Neuronal stem cell (in vitro differentiated cells): ENCODE measurements at regions not wholly inside any gene's neighbourhood (a gene's known extent, or its start where the extent isn't known, plus 50 kb on each side); places are given as distances from the start of the nearest gene placed in this dataset.

Experiments
- DNase-seq: peaks from one replicate; pipeline ENCODE4 v3.0.0-alpha.2; 2013; ENCODE audit warnings: low spot score
- H2AFZ ChIP-seq: one replicate; pipeline ENCODE4 v1.6.1; 2013; ENCODE audit warnings: mild to moderate bottlenecking, low read length, inconsistent platforms
- H2AK5ac ChIP-seq: 2 replicates; pipeline ENCODE4 v1.6.1; 2013; ENCODE audit warnings: low read depth, mild to moderate bottlenecking, inconsistent platforms, low read length, moderate library complexity, mixed read lengths
- H2BK120ac ChIP-seq: 2 replicates; pipeline ENCODE4 v1.6.1; 2013; ENCODE audit warnings: low read depth, mild to moderate bottlenecking, inconsistent platforms, low read length, moderate library complexity, mixed read lengths
- H2BK12ac ChIP-seq: one replicate; pipeline ENCODE4 v1.6.1; 2013; ENCODE audit warnings: low read length, inconsistent platforms
- H2BK15ac ChIP-seq: 2 replicates; pipeline ENCODE4 v1.6.1; 2013; ENCODE audit warnings: mild to moderate bottlenecking, low read length, inconsistent platforms, mixed read lengths
- H2BK5ac ChIP-seq: one replicate; pipeline ENCODE4 v1.6.1; 2013; ENCODE audit warnings: inconsistent platforms, mild to moderate bottlenecking, low read length, moderate library complexity
- H3K14ac ChIP-seq: one replicate; pipeline ENCODE4 v1.6.1; 2013; ENCODE audit warnings: low read length, inconsistent platforms
- H3K18ac ChIP-seq: 2 replicates; pipeline ENCODE4 v1.6.1; 2013; ENCODE audit warnings: low read length, inconsistent platforms
- H3K23ac ChIP-seq: 2 replicates; pipeline ENCODE4 v1.6.1; 2013; ENCODE audit warnings: low read depth, mild to moderate bottlenecking, mixed read lengths, low read length, inconsistent platforms; ENCODE audit not compliant: poor library complexity
- H3K27ac ChIP-seq: replicated peaks from 3 replicates; pipeline ENCODE4 v1.5.1; 2013; ENCODE audit warnings: low read length, inconsistent platforms
- H3K27me3 ChIP-seq, 3 experiments: 2 replicates each; pipeline ENCODE4 v1.6.1; 2013; ENCODE audit warnings: low read length in 3 of 3, mild to moderate bottlenecking in 2 of 3, inconsistent platforms in 1 of 3, low read depth in 1 of 3, mixed read lengths in 1 of 3, moderate library complexity in 1 of 3; ENCODE audit not compliant: control insufficient read depth in 3 of 3, insufficient read depth in 3 of 3
- H3K36me3 ChIP-seq, 2 donors: replicated peaks in 1 of 2; 2 replicates each; pipeline ENCODE4 v1.6.1; 2013; ENCODE audit warnings: low read length in 2 of 2; ENCODE audit not compliant: control insufficient read depth in 2 of 2, insufficient read depth in 2 of 2
- H3K4ac ChIP-seq: 2 replicates; pipeline ENCODE4 v1.6.1; 2013; ENCODE audit warnings: inconsistent platforms, mild to moderate bottlenecking, low read length, moderate library complexity
- H3K4me1 ChIP-seq, 2 donors: 1 replicate in 1 of 2; 2 replicates in 1 of 2; pipeline ENCODE4 v1.6.1; 2013; ENCODE audit warnings: low read length in 2 of 2, low read depth in 1 of 2; ENCODE audit not compliant: control insufficient read depth in 2 of 2, insufficient read depth in 1 of 2
- H3K4me2 ChIP-seq: one replicate; pipeline ENCODE4 v1.6.1; 2013; ENCODE audit warnings: mild to moderate bottlenecking, low read length, inconsistent platforms; ENCODE audit not compliant: insufficient read depth, poor library complexity, severe bottlenecking
- H3K4me3 ChIP-seq, 2 donors: 2 replicates each; pipeline ENCODE4 v1.5.1; 2013; ENCODE audit warnings: low read length in 2 of 2, mild to moderate bottlenecking in 2 of 2, inconsistent platforms in 1 of 2, moderate library complexity in 1 of 2
- H3K79me1 ChIP-seq: one replicate; pipeline ENCODE4 v1.6.1; 2013; ENCODE audit warnings: low read depth, mild to moderate bottlenecking, inconsistent platforms, low read length, moderate library complexity
- H3K9ac ChIP-seq: one replicate; pipeline ENCODE4 v1.6.1; 2013; ENCODE audit warnings: mild to moderate bottlenecking, low read depth, low read length, inconsistent platforms; ENCODE audit not compliant: poor library complexity
- H3K9me3 ChIP-seq, 2 donors: replicated peaks in 1 of 2; 2 replicates each; pipeline versions ENCODE3 to v1.6.1; 2013; ENCODE audit warnings: low read length in 2 of 2, mild to moderate bottlenecking in 2 of 2, inconsistent platforms in 1 of 2, low read depth in 1 of 2, mixed read lengths in 1 of 2, moderate library complexity in 1 of 2; ENCODE audit not compliant: control insufficient read depth in 2 of 2, insufficient read depth in 1 of 2
- H4K8ac ChIP-seq: one replicate; pipeline ENCODE4 v1.6.1; 2013; ENCODE audit warnings: low read depth, mild to moderate bottlenecking, inconsistent platforms, low read length, moderate library complexity
- H4K91ac ChIP-seq: one replicate; pipeline ENCODE4 v1.6.1; 2013; ENCODE audit warnings: low read length, low read depth, mild to moderate bottlenecking, inconsistent platforms; ENCODE audit not compliant: poor library complexity
- WGBS, 2 donors: extraction: QIAGEN DNeasy Blood & Tissue Kit; methylation state at CpG; one replicate each; pipeline ENCODE4 v1.1.7; 2013; ENCODE audit warnings: missing lambda C conversion rate in 2 of 2, mixed read lengths in 1 of 2; ENCODE audit not compliant: insufficient read length in 2 of 2, insufficient replicate concordance in 1 of 2; ENCODE audit errors: extremely low coverage in 2 of 2; 5-methylcytosine and 5-hydroxymethylcytosine counted together

GRCh38 chr3:73885862-73886261 is 261.1 kb upstream of the PDZRN3 start:
- no peak overlapping the region for H2AK5ac ChIP-seq
- H3K9me3 ChIP-seq, result no peaks in the 10 kb centered on the region
- H3K27me3 ChIP-seq, result no peaks in the 10 kb centered on the region
- H3K4ac ChIP-seq, result no peak overlapping the region
- no peak overlapping the region for H2BK5ac ChIP-seq
- H3K79me1 ChIP-seq, result no peaks in the 10 kb centered on the region
- H4K8ac ChIP-seq, result no peak overlapping the region
- H3K36me3 ChIP-seq, result no peaks in the 10 kb centered on the region
- H3K9ac ChIP-seq, result no peak overlapping the region
- H3K4me2 ChIP-seq, result no peak overlapping the region
- H4K91ac ChIP-seq, result no peak overlapping the region
- no peaks in the 10 kb centered on the region for H3K4me1 ChIP-seq
- H2AFZ ChIP-seq, result no peak overlapping the region
- H3K18ac ChIP-seq, result no peak overlapping the region
- no CpG with 5 or more reads among the region's 1 CpG for WGBS, 2 donors
- no peak overlapping the region for H3K14ac ChIP-seq
- no peak overlapping the region for H2BK15ac ChIP-seq
- no peak overlapping the region for H3K23ac ChIP-seq
- no peak overlapping the region for H2BK120ac ChIP-seq
- no peak overlapping the region for H2BK12ac ChIP-seq
- H3K27ac ChIP-seq, result no peak overlapping the region
- no peak overlapping the region for H3K4me3 ChIP-seq
- DNase-seq, result no peak

GRCh38 chr3:73884361-73884760 is 259.6 kb upstream of the PDZRN3 start:
- no peaks in the 10 kb centered on the region for H3K9me3 ChIP-seq
- H2BK12ac ChIP-seq, result no peak overlapping the region
- no peak overlapping the region for H3K4me3 ChIP-seq
- no peak overlapping the region for H2BK5ac ChIP-seq
- no peak overlapping the region for H3K27ac ChIP-seq
- H3K14ac ChIP-seq, result no peak overlapping the region
- no peaks in the 10 kb centered on the region for H3K4me1 ChIP-seq
- H4K91ac ChIP-seq, result no peak overlapping the region
- H2AFZ ChIP-seq, result no peak overlapping the region
- no peak overlapping the region for H3K18ac ChIP-seq
- no peak overlapping the region for H3K23ac ChIP-seq
- no CpG with 5 or more reads among the region's 3 CpGs for WGBS, 2 donors
- H2AK5ac ChIP-seq, result no peak overlapping the region
- DNase-seq, result no peak
- H3K4ac ChIP-seq, result no peak overlapping the region
- no peaks in the 10 kb centered on the region for H3K27me3 ChIP-seq
- no peaks in the 10 kb centered on the region for H3K36me3 ChIP-seq
- no peak overlapping the region for H2BK120ac ChIP-seq
- no peak overlapping the region for H4K8ac ChIP-seq
- no peaks in the 10 kb centered on the region for H3K79me1 ChIP-seq
- no peak overlapping the region for H2BK15ac ChIP-seq
- no peak overlapping the region for H3K9ac ChIP-seq
- H3K4me2 ChIP-seq, result no peak overlapping the region

GRCh38 chr3:73883497-73883896 is 258.8 kb upstream of the PDZRN3 start:
- Histone ChIP-seq H3K27ac (no peak overlapping the region), H4K91ac (no peak overlapping the region), H3K79me1 (no peaks in the 10 kb centered on the region), H3K9me3 (no peaks in the 10 kb centered on the region), H3K23ac (no peak overlapping the region), H3K4me3 (no peak overlapping the region), H4K8ac (no peak overlapping the region), H3K18ac (no peak overlapping the region), H3K14ac (no peak overlapping the region), H2AFZ (no peak overlapping the region), H2AK5ac (no peak overlapping the region), H2BK5ac (no peak overlapping the region), H3K4me2 (no peak overlapping the region), H2BK120ac (no peak overlapping the region), H3K9ac (no peak overlapping the region), H3K4me1 (no peaks in the 10 kb centered on the region), H3K27me3 (no peaks in the 10 kb centered on the region), H3K36me3 (no peaks in the 10 kb centered on the region), H3K4ac (no peak overlapping the region), H2BK12ac (no peak overlapping the region), H2BK15ac (no peak overlapping the region)
- no peak for DNase-seq

- WGBS, 2 donors, result no CpG with 5 or more reads among the region's 4 CpGs
- Histone ChIP-seq H3K79me1 (no peaks in the 10 kb centered on the region), H3K27me3 (no peaks in the 10 kb centered on the region), H2BK120ac (no peak overlapping the region), H3K36me3 (no peaks in the 10 kb centered on the region), H3K4me1 (peaks cover 4 to 9% of the 10 kb centered on the region in 2 donors), H3K4me2 (no peak overlapping the region), H2AFZ (no peak overlapping the region), H3K4me3 (no peak overlapping the region), H4K91ac (no peak overlapping the region), H3K4ac (no peak overlapping the region), H3K9me3 (no peaks in the 10 kb centered on the region), H4K8ac (no peak overlapping the region), H2BK5ac (no peak overlapping the region), H3K23ac (no peak overlapping the region), H2AK5ac (no peak overlapping the region), H3K9ac (no peak overlapping the region), H3K18ac (no peak overlapping the region), H3K14ac (no peak overlapping the region), H3K27ac (no peak overlapping the region), H2BK15ac (no peak overlapping the region), H2BK12ac (no peak overlapping the region)
- no peak for DNase-seq
Observed at GRCh38 chr3:73874606-73875369, 250.0 kb upstream of the PDZRN3 start.
